ENCODE measurements at regions not wholly inside any gene's neighbourhood (a gene's known extent, or its start where the extent isn't known, plus 50 kb on each side); places are given as distances from the start of the nearest gene placed in this dataset.

- H2BK15ac ChIP-seq (ENCODE audit: low read length): no peak overlapping the region
- H2BK12ac ChIP-seq (ENCODE audit: low read depth, low read length): no peak overlapping the region
- H4K8ac ChIP-seq (ENCODE audit: extremely low read depth, insufficient read depth, low read length): no peak overlapping the region
- H3K36me3 ChIP-seq (ENCODE audit: control insufficient read depth in 2 of 4, insufficient read depth in 4 of 4, low read length in 3 of 4): no peaks in the 10 kb centered on the region
- H3K23me2 ChIP-seq (ENCODE audit: low read depth, low read length): no peaks in the 10 kb centered on the region
- H2AK5ac ChIP-seq (ENCODE audit: low read depth, low read length): no peak overlapping the region
- H3K4me1 ChIP-seq (replicated peaks in 1 of 4; ENCODE audit: control insufficient read depth in 3 of 4, insufficient read depth in 4 of 4, low read length in 3 of 4): no peaks in the 10 kb centered on the region
- H3K4me3 ChIP-seq (ENCODE audit: extremely low read depth in 1 of 4, insufficient read depth in 2 of 4, low read depth in 3 of 4, low read length in 4 of 4): no peak overlapping the region
- no peaks in the 10 kb centered on the region; a peak in 2 of 4 replicates for H3K9me3 ChIP-seq (ENCODE audit: insufficient read depth in 2 of 2, low read depth in 1 of 2, low read length in 1 of 2)
- no peak overlapping the region for H2BK20ac ChIP-seq (ENCODE audit: low read length)
- H3K27me3 ChIP-seq (replicated peaks in 1 of 4; ENCODE audit: control insufficient read depth in 3 of 4, extremely low read depth in 1 of 4, insufficient read depth in 3 of 4, low read length in 3 of 4): no peaks in the 10 kb centered on the region
- no peak overlapping the region for H3K18ac ChIP-seq (ENCODE audit: extremely low read depth, low read length)
- CTCF ChIA-PET (ENCODE audit: partially characterized antibody): interaction anchor here (0.6 kb wide), 1 partner anchor 11 kb away, joined by 3 read pairs; no protein-coding TSS in a partner anchor
- no peak overlapping the region for H4K91ac ChIP-seq (replicated peaks; ENCODE audit: insufficient read length, low read length)
- no peaks in the 10 kb centered on the region for H3K79me1 ChIP-seq (ENCODE audit: low read depth, low read length)
- H3K14ac ChIP-seq (ENCODE audit: insufficient read length): no peak overlapping the region
- no peak for TF ChIP-seq POLR2AphosphoS5 (IDR thresholded peaks at IDR 0.05; ENCODE audit: low read depth, low read length)
- no peak for TF ChIP-seq E2F6 (IDR thresholded peaks at IDR 0.05)
- no peak for TF ChIP-seq RAD21 (IDR thresholded peaks at IDR 0.05 in 1 of 2, conservative IDR thresholded peaks at IDR 0.05 in 1 of 2; ENCODE audit: low read depth in 2 of 2, low read length in 2 of 2)
- TF ChIP-seq JUND (IDR thresholded peaks at IDR 0.05; ENCODE audit: low read length): no peak
- H3K56ac ChIP-seq (replicated peaks; ENCODE audit: insufficient read length, low read depth, low read length): no peak overlapping the region
- no peak overlapping the region for H4K5ac ChIP-seq (ENCODE audit: insufficient read length, low read depth, low read length)
- no peaks in the 10 kb centered on the region for H4K20me1 ChIP-seq (replicated peaks in 1 of 2; ENCODE audit: control insufficient read depth in 1 of 2, insufficient read depth in 2 of 2, low read length in 2 of 2)
- no peak overlapping the region for H2BK5ac ChIP-seq (ENCODE audit: low read depth, low read length)
- no peak overlapping the region for H3K9ac ChIP-seq (replicated peaks in 1 of 4; ENCODE audit: extremely low read depth in 1 of 4, low read depth in 3 of 4, low read length in 3 of 4)
- no peak overlapping the region for H3K27ac ChIP-seq (ENCODE audit: low read depth, low read length)
- POLR2A ChIA-PET (ENCODE audit: partially characterized antibody): no interaction called here
- no peak overlapping the region for H2AFZ ChIP-seq (ENCODE audit: low read length)
- H2BK120ac ChIP-seq (replicated peaks; ENCODE audit: low read depth, low read length): no peak overlapping the region
- no peak overlapping the region for H3K23ac ChIP-seq (ENCODE audit: insufficient read length)
- H3K4me2 ChIP-seq (ENCODE audit: insufficient read depth in 1 of 2, low read depth in 2 of 2, low read length in 2 of 2): no peak overlapping the region
- 94% methylated on average over 2 of the region's 2 CpGs; no CpG with 5 or more reads in 1 of the 2 experiments for WGBS, 2 experiments (ENCODE audit: extremely low coverage in 1 of 2, insufficient coverage in 1 of 2, insufficient read length in 1 of 2, insufficient replicate concordance in 2 of 2, low coverage in 1 of 2, low lambda C conversion rate in 2 of 2, missing lambda C conversion rate in 1 of 2)
- H3K79me2 ChIP-seq (ENCODE audit: control insufficient read depth in 1 of 2, insufficient read depth in 2 of 2, low read length in 2 of 2): no peaks in the 10 kb centered on the region
- DNase-seq (ENCODE audit: low read depth in 1 of 2, low spot score in 2 of 2) (no peak), FAIRE-seq (no peak)
- H3K4ac ChIP-seq (replicated peaks; ENCODE audit: insufficient read length, low read depth, low read length): no peak overlapping the region
These were observed 390.4 kb upstream of the CELF4 start for GRCh38 chr18:37956020-37956419.

Data from H1 (cell line).